A673 (cell line): ENCODE measurements at regions not wholly inside any gene's neighbourhood (a gene's known extent, or its start where the extent isn't known, plus 50 kb on each side); places are given as distances from the start of the nearest gene placed in this dataset.
"Not testable (repeated sequence)": the region's sequence is repeated elsewhere in the genome, so short reads cannot be mapped to it uniquely, and the experiment has no call there.

ENCODE experiments used
- BruUV-seq: library from RNA; stranded (reverse); fragments of 400-500 nt; replicated peaks from 2 replicates; lab custom pipeline; 2021; lab: Mats Ljungman, UMichigan
- CTCF ChIA-PET: fragments of 300-600 bp; sonication (Branson Sonifier 250); formaldehyde crosslinking; loops from one replicate; lab custom pipeline; 2022; ENCODE audit warnings: antibody characterized with exemption; lab: Charles Lee
- POLR2A ChIA-PET: fragments of 300-600 bp; sonication (Branson Sonifier 250); formaldehyde crosslinking; loops from one replicate; lab custom pipeline; 2022; ENCODE audit warnings: antibody characterized with exemption; ENCODE audit not compliant: low non-redundant PET; lab: Charles Lee
- DNase-seq: peaks from one replicate; pipeline ENCODE4 v3.0.0-alpha.2; 2015; ENCODE audit warnings: low spot score
- H3K27ac ChIP-seq: fragments of 200-600 bp; sonication (generic); 2 replicates; pipeline ENCODE4 v1.5.1; 2016; ENCODE audit warnings: mixed run types, low read depth, mild to moderate bottlenecking, mixed read lengths, antibody characterized with exemption, low read length; ENCODE audit not compliant: poor library complexity, severe bottlenecking
- H3K27me3 ChIP-seq: fragments of 200-600 bp; sonication (generic); replicated peaks from 2 replicates; pipeline ENCODE4 v1.6.1; 2017; ENCODE audit warnings: mixed run types, low read depth, mild to moderate bottlenecking, mixed read lengths, antibody characterized with exemption, low read length; ENCODE audit not compliant: insufficient read depth, poor library complexity
- H3K36me3 ChIP-seq: fragments of 200-600 bp; sonication (generic); 2 replicates; pipeline ENCODE4 v1.6.1; 2016; ENCODE audit warnings: mixed run types, mild to moderate bottlenecking, mixed read lengths, antibody characterized with exemption, low read length; ENCODE audit not compliant: insufficient read depth, poor library complexity, severe bottlenecking
- H3K4me1 ChIP-seq: fragments of 200-600 bp; sonication (generic); 2 replicates; pipeline ENCODE4 v1.6.1; 2017; ENCODE audit warnings: mixed run types, mild to moderate bottlenecking, mixed read lengths, antibody characterized with exemption, low read length; ENCODE audit not compliant: insufficient read depth, poor library complexity, severe bottlenecking
- H3K4me3 ChIP-seq: fragments of 200-600 bp; sonication (generic); 2 replicates; pipeline ENCODE4 v1.5.1; 2016; ENCODE audit warnings: low read depth, mixed run types, mild to moderate bottlenecking, mixed read lengths, low read length; ENCODE audit not compliant: poor library complexity, severe bottlenecking
- H3K9me3 ChIP-seq: fragments of 200-600 bp; sonication (generic); 2 replicates; pipeline ENCODE4 v1.6.1; 2016; ENCODE audit warnings: mixed run types, low read depth, mild to moderate bottlenecking, mixed read lengths, antibody characterized with exemption, low read length; ENCODE audit not compliant: poor library complexity, severe bottlenecking
- EZH2 ChIP-seq: fragments of 200-600 bp; sonication (generic); IDR thresholded peaks from 2 replicates; pipeline ENCODE4 v1.6.1; 2017; ENCODE audit warnings: borderline replicate concordance, low read depth, mild to moderate bottlenecking, mixed read lengths, antibody characterized with exemption, low read length; ENCODE audit not compliant: poor library complexity, severe bottlenecking
- intact Hi-C: fragments of 100-400 bp; cut with micrococcal nuclease; formaldehyde crosslinking; loops from one replicate; pipeline ENCODE4 v1.10.0; 2022; ENCODE audit not compliant: unreplicated experiment
- TF ChIP-seq, protein P1 (sequence below): fragments of 300-800, 200-600 bp; sonication (generic); conservative IDR thresholded peaks from 2 replicates; pipeline ENCODE4 v1.5.1; 2017; ENCODE audit warnings: low read depth, mild to moderate bottlenecking, antibody characterized with exemption, low read length, moderate library complexity, mixed read lengths

DNA sequence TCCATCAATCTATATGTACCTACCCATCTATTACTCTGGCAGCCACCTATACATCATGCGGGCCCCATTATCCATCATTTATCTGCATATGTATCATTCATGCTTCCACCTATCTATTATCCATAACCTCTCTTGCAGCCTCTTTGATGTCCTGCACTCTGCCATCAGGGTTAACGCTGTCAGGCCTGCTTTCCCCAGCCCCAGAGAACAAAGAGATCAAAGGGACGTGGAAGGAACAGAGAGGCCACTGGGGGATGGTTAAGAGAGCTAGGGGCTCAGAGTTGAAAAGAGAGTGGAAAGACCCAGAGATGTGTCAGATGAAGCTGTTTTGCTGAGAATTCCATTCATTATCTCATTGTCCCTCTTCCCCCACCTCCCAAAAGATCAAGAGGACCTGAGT, 67.3 kb upstream of the CCDC167 start:
- POLR2A ChIA-PET = no interaction called here
- H3K27ac ChIP-seq = no peak overlapping the region

DNA sequence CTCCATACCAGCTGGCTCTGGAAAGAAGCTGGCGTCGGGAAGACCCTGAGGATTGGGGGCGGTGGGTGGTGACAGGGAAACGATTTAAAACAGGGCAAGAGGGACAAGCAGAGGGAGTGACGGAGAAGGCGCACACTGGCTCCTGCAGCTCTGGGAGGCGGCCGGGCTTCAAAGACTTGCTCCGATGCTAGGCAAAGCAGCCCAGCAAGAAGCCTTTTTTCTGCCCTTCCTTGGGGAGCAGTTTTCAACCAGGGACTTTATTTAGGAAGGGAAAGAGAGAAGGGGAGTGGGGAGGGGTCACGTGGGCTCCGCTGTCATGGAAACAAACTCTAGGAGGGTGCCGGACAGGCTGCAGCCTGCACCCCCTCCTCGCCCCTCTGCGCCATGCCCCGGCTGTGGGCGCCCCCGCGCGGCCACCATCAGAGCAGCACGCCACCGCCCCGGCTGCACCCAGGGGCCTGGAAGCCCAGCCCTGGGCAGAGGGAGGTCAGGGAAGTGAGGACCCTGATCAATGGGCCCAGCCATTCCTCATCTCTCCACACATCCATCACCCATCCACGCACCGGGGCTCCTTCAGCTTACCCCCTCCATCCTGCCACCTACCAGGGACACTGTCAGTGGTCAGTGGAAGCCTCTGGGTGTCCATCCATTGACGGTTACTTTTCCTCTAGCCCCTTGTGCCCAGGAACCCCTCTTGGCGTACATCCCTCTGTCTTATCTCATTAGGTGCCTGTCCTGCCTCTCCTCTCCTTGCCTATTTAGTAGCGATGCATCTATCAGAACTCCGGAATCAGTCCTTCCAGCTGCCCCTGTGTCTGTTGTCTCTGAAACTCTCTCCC, 66.6 kb upstream of the CCDC167 start:
- BruUV-seq = no TSS peak
- POLR2A ChIA-PET = no interaction called here
- peak; percentile 54 for DNase-seq
- intact Hi-C loops = loop anchor here (2.0 to 10.0 kb wide), 4 partner anchors 82 to 242 kb away; no protein-coding TSS in a partner anchor
- Histone ChIP-seq H3K4me1 (peaks cover 9% of the 10 kb centered on the region), H3K27me3 (peaks cover 3% of the 10 kb centered on the region), H3K36me3 (no peaks in the 10 kb centered on the region), H3K27ac (no peak overlapping the region), H3K4me3 (peak overlapping the region; percentile 38), H3K9me3 (no peaks in the 10 kb centered on the region)
- CTCF ChIA-PET = interaction anchor here (0.7 to 1.6 kb wide), 3 partner anchors 194 to 425 kb away, joined by 3 to 7 read pairs (median 4); no protein-coding TSS in a partner anchor
- TF ChIP-seq EZH2 = no peak
- TF ChIP-seq, protein P1, sequence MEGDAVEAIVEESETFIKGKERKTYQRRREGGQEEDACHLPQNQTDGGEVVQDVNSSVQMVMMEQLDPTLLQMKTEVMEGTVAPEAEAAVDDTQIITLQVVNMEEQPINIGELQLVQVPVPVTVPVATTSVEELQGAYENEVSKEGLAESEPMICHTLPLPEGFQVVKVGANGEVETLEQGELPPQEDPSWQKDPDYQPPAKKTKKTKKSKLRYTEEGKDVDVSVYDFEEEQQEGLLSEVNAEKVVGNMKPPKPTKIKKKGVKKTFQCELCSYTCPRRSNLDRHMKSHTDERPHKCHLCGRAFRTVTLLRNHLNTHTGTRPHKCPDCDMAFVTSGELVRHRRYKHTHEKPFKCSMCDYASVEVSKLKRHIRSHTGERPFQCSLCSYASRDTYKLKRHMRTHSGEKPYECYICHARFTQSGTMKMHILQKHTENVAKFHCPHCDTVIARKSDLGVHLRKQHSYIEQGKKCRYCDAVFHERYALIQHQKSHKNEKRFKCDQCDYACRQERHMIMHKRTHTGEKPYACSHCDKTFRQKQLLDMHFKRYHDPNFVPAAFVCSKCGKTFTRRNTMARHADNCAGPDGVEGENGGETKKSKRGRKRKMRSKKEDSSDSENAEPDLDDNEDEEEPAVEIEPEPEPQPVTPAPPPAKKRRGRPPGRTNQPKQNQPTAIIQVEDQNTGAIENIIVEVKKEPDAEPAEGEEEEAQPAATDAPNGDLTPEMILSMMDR = peak; percentile 94

More for the DNA sequence above, 67.3 kb upstream of the CCDC167 start:
- no peak for DNase-seq
- H3K4me1 ChIP-seq = peaks cover 9% of the 10 kb centered on the region
- intact Hi-C loops = loop anchor here (2.0 to 10.0 kb wide), 4 partner anchors 82 to 242 kb away; no protein-coding TSS in a partner anchor
- H3K4me3 ChIP-seq = no peak overlapping the region
- no peaks in the 10 kb centered on the region for H3K9me3 ChIP-seq
- peaks cover 3% of the 10 kb centered on the region for H3K27me3 ChIP-seq
- CTCF ChIA-PET = no interaction called here
- TF ChIP-seq, protein P1 = no peak
- TF ChIP-seq EZH2 = no peak
- no peaks in the 10 kb centered on the region for H3K36me3 ChIP-seq
- BruUV-seq = no TSS peak

DNA sequence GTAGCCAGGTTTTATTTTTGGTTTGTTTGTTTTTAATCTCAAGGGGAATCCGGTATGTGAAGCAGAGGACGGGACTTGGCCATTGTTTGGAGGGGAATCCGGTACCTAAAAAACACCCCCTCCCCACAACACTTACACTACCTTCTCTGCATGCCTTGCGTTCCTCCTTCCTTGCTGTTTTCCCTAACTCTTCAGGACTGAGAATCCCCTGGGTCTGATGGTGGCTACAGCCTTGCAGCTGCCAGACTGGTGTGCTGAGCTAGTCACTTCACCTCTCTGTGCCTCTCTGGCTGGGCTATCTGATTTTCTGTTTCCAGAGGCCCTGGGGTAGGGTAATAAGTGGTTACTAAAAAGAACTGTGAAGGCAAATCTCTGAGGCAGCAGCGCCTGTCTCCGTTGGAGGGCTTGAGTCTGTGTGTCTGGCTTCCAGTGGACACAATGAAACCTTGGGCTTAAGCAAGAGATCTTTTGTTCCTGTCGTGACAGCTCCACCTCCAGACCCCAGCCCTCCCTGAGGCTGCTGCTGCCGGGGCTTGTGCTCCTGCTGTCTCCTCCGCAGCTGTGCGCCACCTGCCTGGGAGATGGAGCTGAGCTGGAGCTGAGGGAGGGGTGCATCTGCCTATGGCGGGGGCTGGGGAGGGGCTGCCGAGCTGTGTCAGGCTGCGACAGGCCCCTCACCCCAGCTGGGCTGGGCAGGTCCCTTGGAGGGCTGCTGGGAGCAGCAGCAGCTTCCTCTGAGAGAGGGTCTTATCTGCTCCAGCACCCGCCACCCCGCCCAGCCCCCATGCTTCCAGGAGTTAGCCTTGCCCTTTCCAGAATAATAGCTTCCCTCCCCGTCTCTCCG, 65.8 kb upstream of the CCDC167 start:
- Histone ChIP-seq H3K27me3 (peaks cover 3% of the 10 kb centered on the region), H3K36me3 (no peaks in the 10 kb centered on the region), H3K4me1 (peaks cover 9% of the 10 kb centered on the region), H3K9me3 (no peaks in the 10 kb centered on the region), H3K4me3 (peak overlapping the region; percentile 38), H3K27ac (no peak overlapping the region)
- TF ChIP-seq, protein P1 = 0 out of 2 replicates have a peak, but pooled peaks have one; percentile 8
- TF ChIP-seq EZH2 = no peak
- BruUV-seq = no TSS peak
- POLR2A ChIA-PET = no interaction called here
- intact Hi-C loops = loop anchor here (2.0 to 10.0 kb wide), 4 partner anchors 81 to 241 kb away; no protein-coding TSS in a partner anchor
- CTCF ChIA-PET = interaction anchor here (0.7 to 1.6 kb wide), 3 partner anchors 193 to 424 kb away, joined by 3 to 7 read pairs (median 4); no protein-coding TSS in a partner anchor
- DNase-seq = peak; percentile 18

DNA sequence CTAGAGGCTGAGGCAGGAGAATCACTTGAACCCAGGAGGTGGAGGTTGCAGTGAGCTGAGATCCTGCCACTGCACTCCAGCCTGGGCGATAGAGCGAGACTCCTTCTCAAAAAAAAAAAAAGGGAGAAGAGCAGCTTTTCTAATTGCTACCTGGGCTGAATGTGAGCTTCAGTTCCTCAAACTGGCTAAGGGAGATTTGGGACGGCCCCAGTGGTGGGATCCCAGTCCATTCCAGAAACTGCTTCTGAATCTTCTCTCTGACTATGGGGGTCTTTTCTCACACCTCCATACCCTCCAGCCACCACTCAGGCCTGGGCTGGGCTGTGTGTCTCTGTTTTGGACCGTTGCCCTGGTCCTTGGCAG, 63.2 kb upstream of the CCDC167 start:
- BruUV-seq, POLR2A ChIA-PET, H3K27me3 ChIP-seq, CTCF ChIA-PET, H3K4me3 ChIP-seq, H3K9me3 ChIP-seq, DNase-seq, H3K36me3 ChIP-seq, H3K4me1 ChIP-seq, H3K27ac ChIP-seq: not testable (repeated sequence)
- intact Hi-C loops = loop anchor here (10.0 kb wide), 1 partner anchor 178 kb away; no protein-coding TSS in a partner anchor
